ENCODE measurements at regions not wholly inside any gene's neighbourhood (a gene's known extent, or its start where the extent isn't known, plus 50 kb on each side); places are given as distances from the start of the nearest gene placed in this dataset.

DNA sequence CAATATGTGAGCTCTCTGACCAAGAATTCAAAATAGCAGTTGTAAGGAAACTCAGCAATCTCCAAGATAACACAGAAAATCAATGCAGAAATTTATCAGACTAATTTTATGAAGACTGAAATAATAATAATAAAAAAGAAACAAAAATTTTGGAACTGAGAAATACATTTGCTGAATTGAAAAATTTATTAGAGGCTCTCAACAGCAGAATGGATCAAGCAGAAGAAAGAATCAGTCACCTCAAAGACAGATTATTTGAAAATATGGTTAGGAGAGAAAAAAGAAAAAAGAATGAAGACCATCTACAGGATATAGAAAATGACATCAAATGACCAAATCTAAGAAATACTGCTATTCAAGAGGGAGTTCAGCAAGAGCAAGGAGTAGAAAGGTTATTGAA is 75.6 kb downstream of the RFC3 start:
- TF ChIP-seq, protein P1, sequence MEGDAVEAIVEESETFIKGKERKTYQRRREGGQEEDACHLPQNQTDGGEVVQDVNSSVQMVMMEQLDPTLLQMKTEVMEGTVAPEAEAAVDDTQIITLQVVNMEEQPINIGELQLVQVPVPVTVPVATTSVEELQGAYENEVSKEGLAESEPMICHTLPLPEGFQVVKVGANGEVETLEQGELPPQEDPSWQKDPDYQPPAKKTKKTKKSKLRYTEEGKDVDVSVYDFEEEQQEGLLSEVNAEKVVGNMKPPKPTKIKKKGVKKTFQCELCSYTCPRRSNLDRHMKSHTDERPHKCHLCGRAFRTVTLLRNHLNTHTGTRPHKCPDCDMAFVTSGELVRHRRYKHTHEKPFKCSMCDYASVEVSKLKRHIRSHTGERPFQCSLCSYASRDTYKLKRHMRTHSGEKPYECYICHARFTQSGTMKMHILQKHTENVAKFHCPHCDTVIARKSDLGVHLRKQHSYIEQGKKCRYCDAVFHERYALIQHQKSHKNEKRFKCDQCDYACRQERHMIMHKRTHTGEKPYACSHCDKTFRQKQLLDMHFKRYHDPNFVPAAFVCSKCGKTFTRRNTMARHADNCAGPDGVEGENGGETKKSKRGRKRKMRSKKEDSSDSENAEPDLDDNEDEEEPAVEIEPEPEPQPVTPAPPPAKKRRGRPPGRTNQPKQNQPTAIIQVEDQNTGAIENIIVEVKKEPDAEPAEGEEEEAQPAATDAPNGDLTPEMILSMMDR (IDR thresholded peaks at IDR 0.05) = no peak
- no peak for TF ChIP-seq POLR2A (IDR thresholded peaks at IDR 0.05)

Data from testis (tissue), 2 donors.